GM10266 (cell line): ENCODE measurements at regions not wholly inside any gene's neighbourhood (a gene's known extent, or its start where the extent isn't known, plus 50 kb on each side); places are given as distances from the start of the nearest gene placed in this dataset.

Source experiments
- DNase-seq: peaks from one replicate; pipeline ENCODE4 v3.0.0; 2012; ENCODE audit errors: extremely low spot score
- CTCF ChIP-seq: IDR thresholded peaks from 2 replicates; pipeline ENCODE4 v1.5.1; 2012; ENCODE audit warnings: mild to moderate bottlenecking, low read depth; ENCODE audit not compliant: control insufficient read depth, insufficient read depth; ENCODE audit errors: missing control alignments

GRCh38 chr3:88385090-88385489 lies 235.3 kb downstream of the C3orf38 start:
- TF ChIP-seq CTCF = no peak
- no peak for DNase-seq

GRCh38 chr3:88398581-88398980 lies 248.8 kb downstream of the C3orf38 start:
- DNase-seq = no peak
- no peak for TF ChIP-seq CTCF

GRCh38 chr3:88403319-88403718 lies 253.6 kb downstream of the C3orf38 start:
- no peak for TF ChIP-seq CTCF
- DNase-seq = no peak

GRCh38 chr3:88408097-88408496 lies 258.3 kb downstream of the C3orf38 start:
- no peak for TF ChIP-seq CTCF
- DNase-seq = no peak

GRCh38 chr3:88408935-88409334 lies 259.2 kb downstream of the C3orf38 start:
- no peak for TF ChIP-seq CTCF
- no peak for DNase-seq

- TF ChIP-seq CTCF = no peak
- DNase-seq = no peak
These were observed 260.5 kb downstream of the C3orf38 start for GRCh38 chr3:88410259-88410658.

- no peak for TF ChIP-seq CTCF
These were observed 262.6 kb downstream of the C3orf38 start for GRCh38 chr3:88412346-88412745.

GRCh38 chr3:88416436-88416835 lies 266.7 kb downstream of the C3orf38 start:
- no peak for TF ChIP-seq CTCF
- no peak for DNase-seq

More at GRCh38 chr3:88412346-88412745, 262.6 kb downstream of the C3orf38 start:
- no peak for DNase-seq
